OCI-LY1 (cell line): ENCODE measurements at regions not wholly inside any gene's neighbourhood (a gene's known extent, or its start where the extent isn't known, plus 50 kb on each side); places are given as distances from the start of the nearest gene placed in this dataset.

Experiments used
- H2AFZ ChIP-seq: fragments of 200-600 bp; sonication (generic), shearing (Covaris generic); 2 replicates; pipeline ENCODE4 v1.6.0; 2014; ENCODE audit warnings: antibody characterized with exemption, mild to moderate bottlenecking, low read length
- H3F3A ChIP-seq: fragments of 200-600 bp; sonication (generic), shearing (Covaris generic); 2 replicates; pipeline ENCODE4 v1.6.0; 2014; ENCODE audit warnings: mild to moderate bottlenecking, antibody characterized with exemption, low read length, moderate library complexity; ENCODE audit not compliant: insufficient read depth
- H3K27ac ChIP-seq: fragments of 200-600 bp; sonication (generic); 2 replicates; pipeline ENCODE4 v1.5.1; 2014; ENCODE audit warnings: low read length, mixed run types, mild to moderate bottlenecking, low read depth; ENCODE audit not compliant: poor library complexity, severe bottlenecking
- H3K27me3 ChIP-seq: fragments of 200-600 bp; sonication (generic); 2 replicates; pipeline ENCODE4 v1.6.0; 2014; ENCODE audit warnings: antibody characterized with exemption, mild to moderate bottlenecking, low read length, moderate library complexity; ENCODE audit not compliant: insufficient read depth
- H3K36me3 ChIP-seq: fragments of 200-600 bp; sonication (generic); 2 replicates; pipeline ENCODE4 v1.6.1; 2014; ENCODE audit warnings: mild to moderate bottlenecking, antibody characterized with exemption, low read length, moderate library complexity, mixed read lengths; ENCODE audit not compliant: insufficient read depth
- H3K4me1 ChIP-seq: fragments of 200-600 bp; sonication (generic); 2 replicates; pipeline ENCODE4 v1.5.1; 2014; ENCODE audit warnings: mild to moderate bottlenecking, low read length, moderate library complexity; ENCODE audit not compliant: insufficient read depth, severe bottlenecking
- H3K4me2 ChIP-seq: fragments of 200-600 bp; sonication (generic), shearing (Covaris generic); 2 replicates; pipeline ENCODE4 v1.6.1; 2014; ENCODE audit warnings: low read length
- H3K4me3 ChIP-seq: fragments of 200-600 bp; sonication (generic); 2 replicates; pipeline ENCODE4 v1.5.1; 2014; ENCODE audit warnings: low read length, low read depth, mild to moderate bottlenecking, mixed read lengths; ENCODE audit not compliant: poor library complexity, severe bottlenecking
- H3K79me2 ChIP-seq: fragments of 200-600 bp; shearing (Covaris generic); 2 replicates; pipeline ENCODE4 v1.6.1; 2016; ENCODE audit warnings: mixed run types, low read length, mixed read lengths; ENCODE audit not compliant: insufficient read depth
- H3K9ac ChIP-seq: fragments of 200-600 bp; sonication (generic), shearing (Covaris generic); 2 replicates; pipeline ENCODE4 v1.6.1; 2014; ENCODE audit warnings: mild to moderate bottlenecking, low read length, mixed read lengths
- H3K9me2 ChIP-seq: fragments of 200-600 bp; sonication (generic), shearing (Covaris generic); 2 replicates; pipeline ENCODE4 v1.6.1; 2014; ENCODE audit warnings: low read depth, mild to moderate bottlenecking, low read length, mixed read lengths
- H3K9me3 ChIP-seq: fragments of 200-600 bp; shearing (Covaris generic); 2 replicates; pipeline ENCODE4 v1.6.1; 2014; ENCODE audit warnings: low read length, mixed read lengths
- H4K20me1 ChIP-seq: fragments of 200-600 bp; sonication (generic), shearing (Covaris generic); 2 replicates; pipeline ENCODE4 v1.6.0; 2016; ENCODE audit warnings: mild to moderate bottlenecking, low read length; ENCODE audit not compliant: insufficient read depth
- EZH2 ChIP-seq: fragments of 200-600 bp; sonication (generic), shearing (Covaris generic); IDR thresholded peaks from 2 replicates; pipeline ENCODE4 v1.8.0; 2017; ENCODE audit warnings: borderline replicate concordance, mixed run types, mild to moderate bottlenecking, antibody characterized with exemption, low read length, moderate library complexity, mixed read lengths
- TF ChIP-seq, protein P1 (sequence below): fragments of 200-600 bp; sonication (generic), shearing (Covaris generic); IDR thresholded peaks from 2 replicates; pipeline ENCODE4 v1.5.1; 2017; ENCODE audit warnings: mild to moderate bottlenecking, antibody characterized with exemption, low read length, moderate library complexity, mixed read lengths

DNA sequence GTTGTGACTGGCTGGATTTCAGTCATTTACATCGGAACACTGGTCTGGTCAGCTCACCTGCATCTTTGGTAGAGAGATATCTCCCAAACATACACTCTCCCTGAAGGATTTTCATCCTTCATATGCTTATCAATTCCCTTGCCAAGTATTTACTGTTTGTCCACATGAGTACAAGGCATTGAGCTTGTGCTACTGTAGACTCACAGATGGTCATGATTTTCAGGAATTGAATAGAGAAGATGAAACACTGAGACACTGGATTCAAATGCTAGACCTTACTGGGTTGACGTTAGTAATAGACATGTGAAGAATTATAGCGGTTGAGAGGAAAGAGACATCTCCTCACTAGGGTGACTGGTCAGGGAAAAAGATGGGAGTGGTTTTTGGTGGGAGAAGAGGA, 62.9 kb upstream of the ABL1 start:
- Histone ChIP-seq H3K4me1 (peaks cover 4% of the 10 kb centered on the region), H3K4me3 (no peak overlapping the region), H3K27ac (no peak overlapping the region), H3F3A (no peaks in the 10 kb centered on the region), H2AFZ (no peak overlapping the region), H4K20me1 (no peaks in the 10 kb centered on the region; the same call in 1 of the 2 replicates), H3K27me3 (no peaks in the 10 kb centered on the region; the same call in 1 of the 2 replicates), H3K4me2 (no peak overlapping the region), H3K36me3 (peaks cover 4% of the 10 kb centered on the region; the same call in 1 of the 2 replicates), H3K79me2 (no peaks in the 10 kb centered on the region), H3K9ac (no peak overlapping the region), H3K9me3 (peaks cover 7% of the 10 kb centered on the region), H3K9me2 (no peaks in the 10 kb centered on the region)
- no peak for TF ChIP-seq EZH2
- TF ChIP-seq, protein P1, sequence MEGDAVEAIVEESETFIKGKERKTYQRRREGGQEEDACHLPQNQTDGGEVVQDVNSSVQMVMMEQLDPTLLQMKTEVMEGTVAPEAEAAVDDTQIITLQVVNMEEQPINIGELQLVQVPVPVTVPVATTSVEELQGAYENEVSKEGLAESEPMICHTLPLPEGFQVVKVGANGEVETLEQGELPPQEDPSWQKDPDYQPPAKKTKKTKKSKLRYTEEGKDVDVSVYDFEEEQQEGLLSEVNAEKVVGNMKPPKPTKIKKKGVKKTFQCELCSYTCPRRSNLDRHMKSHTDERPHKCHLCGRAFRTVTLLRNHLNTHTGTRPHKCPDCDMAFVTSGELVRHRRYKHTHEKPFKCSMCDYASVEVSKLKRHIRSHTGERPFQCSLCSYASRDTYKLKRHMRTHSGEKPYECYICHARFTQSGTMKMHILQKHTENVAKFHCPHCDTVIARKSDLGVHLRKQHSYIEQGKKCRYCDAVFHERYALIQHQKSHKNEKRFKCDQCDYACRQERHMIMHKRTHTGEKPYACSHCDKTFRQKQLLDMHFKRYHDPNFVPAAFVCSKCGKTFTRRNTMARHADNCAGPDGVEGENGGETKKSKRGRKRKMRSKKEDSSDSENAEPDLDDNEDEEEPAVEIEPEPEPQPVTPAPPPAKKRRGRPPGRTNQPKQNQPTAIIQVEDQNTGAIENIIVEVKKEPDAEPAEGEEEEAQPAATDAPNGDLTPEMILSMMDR = no peak

DNA sequence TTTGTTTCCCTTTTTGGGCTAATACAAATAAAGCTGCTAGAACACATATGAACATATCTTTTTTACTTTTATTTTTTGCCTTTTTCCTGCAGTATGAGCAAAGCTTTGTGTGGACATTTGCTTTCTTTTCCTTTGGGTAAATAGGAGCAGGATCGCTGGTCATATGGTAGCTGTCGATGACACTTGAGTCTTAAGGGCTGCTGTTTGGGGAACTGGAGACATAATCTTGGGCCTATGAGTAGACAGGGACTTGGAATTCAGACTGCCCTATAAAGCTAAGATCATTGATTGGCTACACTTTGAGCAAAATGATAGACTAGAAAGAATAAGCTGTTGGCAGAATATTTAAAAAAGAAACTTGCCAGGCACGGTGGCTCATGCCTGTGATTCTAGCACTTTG, 60.9 kb upstream of the ABL1 start:
- Histone ChIP-seq H3K27me3 (no peaks in the 10 kb centered on the region; the same call in 1 of the 2 replicates), H3K4me2 (no peak overlapping the region), H3F3A (no peaks in the 10 kb centered on the region), H3K4me1 (no peaks in the 10 kb centered on the region), H3K27ac (no peak overlapping the region), H3K79me2 (no peaks in the 10 kb centered on the region), H3K36me3 (peaks cover 4% of the 10 kb centered on the region; the same call in 1 of the 2 replicates), H3K4me3 (no peak overlapping the region), H3K9me2 (no peaks in the 10 kb centered on the region), H2AFZ (no peak overlapping the region), H3K9ac (no peak overlapping the region), H3K9me3 (peaks cover 7% of the 10 kb centered on the region), H4K20me1 (no peaks in the 10 kb centered on the region; the same call in 1 of the 2 replicates)
- no peak for TF ChIP-seq EZH2
- TF ChIP-seq, protein P1 = no peak

DNA sequence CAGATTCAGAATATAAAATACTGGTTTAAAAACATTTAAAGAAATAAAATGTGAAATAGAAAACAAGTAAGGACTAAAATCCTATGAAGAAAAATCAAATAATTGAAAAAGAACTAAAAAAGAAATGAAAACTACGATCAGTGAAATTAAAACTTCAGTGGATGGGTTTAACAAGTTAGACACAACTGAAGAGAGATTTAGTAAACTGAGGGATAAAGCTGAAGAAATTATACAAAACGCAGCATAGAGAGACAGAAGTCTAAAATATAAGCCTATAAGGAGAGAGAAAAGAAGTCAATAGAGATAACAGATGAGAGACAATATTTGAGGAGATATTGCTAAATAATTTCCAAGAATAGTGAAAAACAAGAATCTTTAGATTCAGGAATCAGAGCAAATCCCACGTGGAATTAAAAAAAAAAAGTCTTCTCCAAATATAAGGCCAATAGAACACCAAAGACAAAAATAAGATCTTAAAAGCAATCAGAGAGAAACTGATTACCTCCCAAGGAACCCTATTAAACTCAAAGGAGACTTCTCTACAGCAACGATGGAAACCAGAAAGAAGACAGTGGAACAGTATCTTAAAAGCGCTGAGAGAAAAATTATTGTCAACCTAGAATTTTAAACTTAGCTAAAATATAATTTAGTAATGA, 59.6 kb upstream of the ABL1 start:
- Histone ChIP-seq H3K27ac (no peak overlapping the region), H3K9me2 (no peaks in the 10 kb centered on the region), H3K27me3 (no peaks in the 10 kb centered on the region; the same call in 1 of the 2 replicates), H3K4me1 (no peaks in the 10 kb centered on the region), H2AFZ (no peak overlapping the region), H3K36me3 (peaks cover 4% of the 10 kb centered on the region; the same call in 1 of the 2 replicates), H3K4me2 (no peak overlapping the region), H3K79me2 (no peaks in the 10 kb centered on the region), H3K9me3 (peaks cover 7% of the 10 kb centered on the region), H4K20me1 (no peaks in the 10 kb centered on the region; the same call in 1 of the 2 replicates), H3K4me3 (no peak overlapping the region), H3K9ac (no peak overlapping the region), H3F3A (no peaks in the 10 kb centered on the region)
- TF ChIP-seq EZH2 = no peak
- TF ChIP-seq, protein P1 = no peak
